Duodenal mucosa (tissue), 2 donors: ENCODE measurements at regions not wholly inside any gene's neighbourhood (a gene's known extent, or its start where the extent isn't known, plus 50 kb on each side); places are given as distances from the start of the nearest gene placed in this dataset.
"Not testable (repeated sequence)": the region's sequence is repeated elsewhere in the genome, so short reads cannot be mapped to it uniquely, and the experiment has no call there.

Experiments
- H3K27ac ChIP-seq: one replicate; pipeline ENCODE4 v1.7.0; 2013; ENCODE audit warnings: low read depth, low read length
- H3K27me3 ChIP-seq, 2 donors: one replicate each; pipeline ENCODE4 v1.7.0; 2013; ENCODE audit warnings: low read length in 2 of 2, control low read depth in 1 of 2; ENCODE audit not compliant: insufficient read depth in 2 of 2, control insufficient read depth in 1 of 2
- H3K36me3 ChIP-seq, 2 donors: one replicate each; pipeline ENCODE4 v1.7.0; 2013; ENCODE audit warnings: low read length in 2 of 2, control low read depth in 1 of 2; ENCODE audit not compliant: insufficient read depth in 2 of 2, control insufficient read depth in 1 of 2
- H3K4me1 ChIP-seq, 2 donors: one replicate each; pipeline ENCODE4 v1.7.0; 2013; ENCODE audit warnings: low read length in 2 of 2, control low read depth in 1 of 2; ENCODE audit not compliant: insufficient read depth in 2 of 2, control insufficient read depth in 1 of 2
- H3K4me3 ChIP-seq, 2 donors: one replicate each; pipeline ENCODE4 v1.7.0; 2013; ENCODE audit warnings: low read length in 2 of 2, low read depth in 1 of 2
- H3K9ac ChIP-seq, 2 donors: one replicate each; pipeline ENCODE4 v1.7.0; 2013; ENCODE audit warnings: low read length in 2 of 2, low read depth in 1 of 2
- H3K9me3 ChIP-seq, 2 donors: one replicate each; pipeline ENCODE4 v1.7.0; 2013; ENCODE audit warnings: low read length in 2 of 2, control low read depth in 1 of 2; ENCODE audit not compliant: control insufficient read depth in 1 of 2

- no peaks in the 10 kb centered on the region for H3K9me3 ChIP-seq
- peaks cover 0 to 3% of the 10 kb centered on the region in 2 donors for H3K27me3 ChIP-seq
- no peak overlapping the region for H3K27ac ChIP-seq
- no peak overlapping the region for H3K4me3 ChIP-seq
- H3K9ac ChIP-seq: no peak overlapping the region
- no peaks in the 10 kb centered on the region for H3K36me3 ChIP-seq
- no peaks in the 10 kb centered on the region for H3K4me1 ChIP-seq
Observed at GRCh38 chr14:106679776-106680175, 1153.4 kb downstream of the TMEM121 start.

DNA sequence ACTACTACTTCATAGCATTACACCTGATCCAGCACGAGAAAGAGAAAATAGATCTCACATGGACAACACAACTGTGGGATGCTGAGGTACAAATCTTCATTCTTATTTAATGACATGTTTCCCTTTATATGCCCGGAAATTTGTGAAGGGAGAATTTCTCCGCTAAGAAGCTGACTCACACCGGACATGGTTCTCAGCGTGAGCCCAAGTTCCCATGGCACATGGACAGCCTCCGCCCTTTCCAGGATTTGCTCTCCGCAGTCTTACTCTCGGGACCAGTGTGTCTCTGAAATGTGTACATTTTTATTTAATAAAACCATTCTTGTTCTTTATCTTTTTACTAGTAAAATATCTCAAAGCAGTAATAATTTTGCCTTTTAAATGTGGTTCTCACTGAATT lies 1154.8 kb downstream of the TMEM121 start:
- Histone ChIP-seq H3K27ac (no peak overlapping the region), H3K4me1 (no peaks in the 10 kb centered on the region), H3K9ac (no peak overlapping the region), H3K27me3 (peaks cover 5 to 11% of the 10 kb centered on the region in 2 donors), H3K9me3 (no peaks in the 10 kb centered on the region), H3K36me3 (no peaks in the 10 kb centered on the region), H3K4me3 (no peak overlapping the region)

DNA sequence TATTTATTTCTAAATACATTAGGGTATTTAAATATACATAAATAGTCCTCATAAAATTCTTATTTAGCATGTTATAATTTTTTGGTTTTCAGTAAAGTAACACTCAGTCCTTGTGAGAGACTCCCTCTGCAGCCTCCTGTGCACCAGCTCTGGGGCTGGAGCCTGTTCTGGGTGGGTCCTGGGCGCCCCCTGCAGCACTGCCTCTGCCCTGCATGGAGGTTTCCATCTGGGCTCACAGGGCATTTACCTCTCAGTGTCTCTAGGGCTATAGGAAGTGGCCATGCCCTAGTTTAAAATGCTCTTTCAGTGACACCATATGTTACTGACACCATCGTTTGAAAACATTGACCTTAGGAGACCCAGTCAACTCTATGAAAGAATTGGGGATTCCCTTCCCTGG lies 1155.2 kb downstream of the TMEM121 start:
- Histone ChIP-seq H3K27me3 (peaks cover 7 to 12% of the 10 kb centered on the region in 2 donors), H3K27ac (no peak overlapping the region)

GRCh38 chr14:106683631-106684030 lies 1157.2 kb downstream of the TMEM121 start:
- H3K4me3 ChIP-seq: no peak overlapping the region
- no peaks in the 10 kb centered on the region for H3K36me3 ChIP-seq
- H3K4me1 ChIP-seq: no peaks in the 10 kb centered on the region
- no peak overlapping the region for H3K27ac ChIP-seq
- H3K9me3 ChIP-seq: no peaks in the 10 kb centered on the region
- H3K9ac ChIP-seq: no peak overlapping the region
- H3K27me3 ChIP-seq: peaks cover 7 to 17% of the 10 kb centered on the region in 2 donors

More for the DNA sequence above, 1155.2 kb downstream of the TMEM121 start:
- Histone ChIP-seq H3K9me3 (no peaks in the 10 kb centered on the region), H3K9ac (no peak overlapping the region), H3K4me3 (no peak overlapping the region), H3K36me3 (no peaks in the 10 kb centered on the region), H3K4me1 (no peaks in the 10 kb centered on the region)

DNA sequence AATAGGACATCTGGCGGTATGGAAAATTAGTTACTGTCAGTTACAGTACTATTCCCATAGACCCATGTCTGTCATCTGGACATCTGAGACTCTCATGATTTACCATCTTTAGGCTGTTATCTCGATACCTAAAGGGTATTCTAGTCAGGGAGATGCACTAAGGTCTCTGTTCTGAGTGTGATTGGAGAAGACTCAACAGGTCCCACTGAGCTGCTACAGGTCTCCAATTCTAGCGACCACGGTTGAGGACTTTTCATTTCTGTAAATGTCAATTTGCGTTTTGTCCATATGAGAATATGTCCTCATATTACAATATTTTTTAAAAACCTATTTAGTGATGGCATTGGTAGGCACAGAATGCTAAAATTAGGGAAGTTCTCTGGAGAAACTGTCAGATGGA lies 1160.2 kb downstream of the TMEM121 start:
- H3K9ac ChIP-seq: no peak overlapping the region
- no peaks in the 10 kb centered on the region for H3K9me3 ChIP-seq
- peaks cover 7 to 14% of the 10 kb centered on the region in 2 donors for H3K27me3 ChIP-seq
- no peak overlapping the region for H3K4me3 ChIP-seq
- no peaks in the 10 kb centered on the region for H3K36me3 ChIP-seq
- H3K4me1 ChIP-seq: no peaks in the 10 kb centered on the region
- H3K27ac ChIP-seq: no peak overlapping the region

- Histone ChIP-seq H3K36me3 (no peaks in the 10 kb centered on the region), H3K4me1 (no peaks in the 10 kb centered on the region), H3K27ac (no peak overlapping the region), H3K4me3 (no peak overlapping the region), H3K9ac (no peak overlapping the region), H3K27me3 (peaks cover 4 to 13% of the 10 kb centered on the region in 2 donors), H3K9me3 (no peaks in the 10 kb centered on the region)
Observed at GRCh38 chr14:106690333-106690891, 1164.0 kb downstream of the TMEM121 start.

- H3K27me3 ChIP-seq: peaks cover 0 to 3% of the 10 kb centered on the region in 2 donors
- no peak overlapping the region for H3K4me3 ChIP-seq
- no peaks in the 10 kb centered on the region for H3K36me3 ChIP-seq
- H3K4me1 ChIP-seq: no peaks in the 10 kb centered on the region
- no peaks in the 10 kb centered on the region for H3K9me3 ChIP-seq
- no peak overlapping the region for H3K27ac ChIP-seq
- no peak overlapping the region for H3K9ac ChIP-seq
Observed at GRCh38 chr14:106691601-106692291, 1165.4 kb downstream of the TMEM121 start.

DNA sequence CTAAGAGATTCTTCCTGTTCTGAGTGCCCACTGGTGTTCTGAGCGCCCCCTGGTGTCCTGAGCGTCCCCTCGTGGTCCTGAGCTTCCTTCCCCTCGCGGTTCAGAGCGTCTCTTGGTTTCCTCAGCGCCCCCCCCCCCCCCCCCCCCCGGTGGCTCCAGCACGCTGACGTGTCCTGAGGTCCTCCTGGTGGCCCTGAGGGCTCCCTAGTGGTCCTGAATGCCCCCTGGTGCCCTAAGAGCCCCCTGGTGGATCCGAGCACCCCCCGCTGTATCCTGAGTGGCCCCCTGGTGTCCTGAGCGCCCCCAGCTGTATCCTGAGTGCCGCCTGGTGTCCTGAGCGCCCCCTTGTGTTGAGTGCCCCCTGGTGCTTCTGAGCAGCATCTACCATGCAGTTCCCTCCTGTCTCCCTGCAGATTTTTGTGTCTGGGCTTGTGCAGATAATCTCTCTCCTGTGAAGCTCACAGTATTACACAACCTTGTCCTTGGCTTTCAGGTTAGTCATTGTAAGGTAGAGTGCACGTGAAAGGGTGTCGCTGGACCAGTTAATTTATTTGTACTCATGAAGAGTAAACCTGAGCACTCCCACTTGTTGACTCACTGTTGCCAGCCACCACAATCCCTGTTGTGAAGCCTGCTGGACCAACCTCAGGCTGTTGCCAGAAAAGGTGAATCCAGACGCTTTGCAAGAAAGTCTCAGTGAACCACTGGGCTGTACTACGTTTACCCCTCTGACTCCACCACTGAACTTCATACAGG lies 1168.4 kb downstream of the TMEM121 start:
- Histone ChIP-seq H3K27ac (no peak overlapping the region), H3K36me3 (no peaks in the 10 kb centered on the region), H3K9ac (no peak overlapping the region), H3K27me3 (no peaks in the 10 kb centered on the region), H3K9me3 (no peaks in the 10 kb centered on the region), H3K4me3 (no peak overlapping the region), H3K4me1 (no peaks in the 10 kb centered on the region)

GRCh38 chr14:106698620-106699267 lies 1172.4 kb downstream of the TMEM121 start:
- not testable (repeated sequence) for H3K27ac ChIP-seq, H3K4me3 ChIP-seq, H3K36me3 ChIP-seq, H3K9ac ChIP-seq, H3K4me1 ChIP-seq, H3K9me3 ChIP-seq, H3K27me3 ChIP-seq

DNA sequence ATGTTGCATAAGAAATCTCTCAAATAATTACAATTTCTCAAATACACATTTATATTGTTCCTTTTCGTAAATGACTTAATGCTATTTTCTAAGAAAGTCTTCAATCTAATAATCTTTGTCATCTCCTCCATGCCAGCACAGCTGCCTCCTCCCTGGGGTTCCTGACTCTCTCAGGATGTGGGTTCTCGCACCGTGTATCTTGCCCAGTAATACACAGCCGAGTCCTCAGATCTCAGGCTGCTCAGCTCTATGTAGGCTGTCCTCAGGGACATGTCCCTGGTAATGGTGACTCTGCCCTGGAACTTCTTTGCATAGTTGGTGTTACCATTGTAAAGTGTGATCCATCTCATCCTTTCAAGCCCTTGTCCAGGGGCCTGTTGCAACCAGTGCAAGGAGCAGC lies 1177.3 kb downstream of the TMEM121 start:
- not testable (repeated sequence) for H3K9ac ChIP-seq, H3K9me3 ChIP-seq, H3K27me3 ChIP-seq, H3K4me3 ChIP-seq, H3K36me3 ChIP-seq, H3K27ac ChIP-seq, H3K4me1 ChIP-seq
